Effector memory CD4-positive, alpha-beta T cell (primary cell): ENCODE measurements at regions not wholly inside any gene's neighbourhood (a gene's known extent, or its start where the extent isn't known, plus 50 kb on each side); places are given as distances from the start of the nearest gene placed in this dataset.

ENCODE experiments used
- DNase-seq, 3 donors: peaks; one replicate each; pipeline ENCODE4 v3.0.0-alpha.2; 2020
- H3K27ac ChIP-seq: 2 replicates; pipeline ENCODE4 v1.7.0; 2013; ENCODE audit warnings: mild to moderate bottlenecking, low read length, moderate library complexity; ENCODE audit not compliant: insufficient read depth, poor library complexity, severe bottlenecking
- H3K27me3 ChIP-seq: replicated peaks from 2 replicates; pipeline ENCODE4 v1.7.0; 2013; ENCODE audit warnings: mild to moderate bottlenecking, low read length; ENCODE audit not compliant: insufficient read depth, control insufficient read depth, poor library complexity, severe bottlenecking
- H3K36me3 ChIP-seq: 2 replicates; pipeline ENCODE4 v1.7.0; 2013; ENCODE audit warnings: mild to moderate bottlenecking, low read length, moderate library complexity; ENCODE audit not compliant: control insufficient read depth, insufficient read depth
- H3K4me1 ChIP-seq: 2 replicates; pipeline ENCODE4 v1.7.0; 2013; ENCODE audit warnings: low read length, mild to moderate bottlenecking; ENCODE audit not compliant: control insufficient read depth, insufficient read depth, poor library complexity, severe bottlenecking
- H3K4me3 ChIP-seq: 2 replicates; pipeline ENCODE4 v1.7.0; 2013; ENCODE audit warnings: low read length, low read depth, mild to moderate bottlenecking; ENCODE audit not compliant: insufficient read depth, poor library complexity, severe bottlenecking
- H3K9me3 ChIP-seq: 2 replicates; pipeline ENCODE4 v1.7.0; 2013; ENCODE audit warnings: mild to moderate bottlenecking, low read length, moderate library complexity; ENCODE audit not compliant: control insufficient read depth

- no peak overlapping the region for H3K27ac ChIP-seq
- DNase-seq = no peak
- no peaks in the 10 kb centered on the region for H3K9me3 ChIP-seq
- H3K4me1 ChIP-seq = no peaks in the 10 kb centered on the region
- no peaks in the 10 kb centered on the region for H3K36me3 ChIP-seq
- H3K27me3 ChIP-seq = no peaks in the 10 kb centered on the region
- no peak overlapping the region for H3K4me3 ChIP-seq
These were observed 205.9 kb downstream of the IKZF2 start for GRCh38 chr2:212945526-212945925.

DNA sequence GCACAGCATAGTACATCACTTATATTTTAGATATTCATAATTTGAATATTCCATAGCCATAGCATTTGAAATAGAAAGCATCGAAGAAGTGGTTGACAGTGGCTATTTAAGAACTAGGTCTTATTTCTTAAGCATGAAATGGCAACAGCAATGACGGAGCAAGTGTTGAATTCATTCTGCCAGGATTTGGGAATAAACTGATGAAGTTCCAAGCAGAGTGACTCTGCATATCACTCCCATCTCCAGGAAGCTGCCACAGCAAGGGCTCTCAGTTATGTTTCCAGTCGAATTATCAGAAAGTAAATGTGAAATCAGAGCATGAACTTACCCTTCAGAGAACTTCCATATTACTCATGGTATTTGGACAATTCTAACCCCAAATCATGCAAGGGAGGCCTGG is 208.1 kb downstream of the IKZF2 start:
- no peak for DNase-seq
- Histone ChIP-seq H3K9me3 (no peaks in the 10 kb centered on the region), H3K4me1 (no peaks in the 10 kb centered on the region)

GRCh38 chr2:212941361-212941760 is 210.1 kb downstream of the IKZF2 start:
- no peaks in the 10 kb centered on the region for H3K4me1 ChIP-seq
- H3K36me3 ChIP-seq = no peaks in the 10 kb centered on the region
- no peak overlapping the region for H3K27ac ChIP-seq
- no peaks in the 10 kb centered on the region for H3K27me3 ChIP-seq
- no peak overlapping the region for H3K4me3 ChIP-seq
- no peak for DNase-seq
- H3K9me3 ChIP-seq = no peaks in the 10 kb centered on the region

More for the DNA sequence above, 208.1 kb downstream of the IKZF2 start:
- no peaks in the 10 kb centered on the region for H3K27me3 ChIP-seq
- H3K27ac ChIP-seq = no peak overlapping the region
- no peak overlapping the region for H3K4me3 ChIP-seq
- no peaks in the 10 kb centered on the region for H3K36me3 ChIP-seq

DNA sequence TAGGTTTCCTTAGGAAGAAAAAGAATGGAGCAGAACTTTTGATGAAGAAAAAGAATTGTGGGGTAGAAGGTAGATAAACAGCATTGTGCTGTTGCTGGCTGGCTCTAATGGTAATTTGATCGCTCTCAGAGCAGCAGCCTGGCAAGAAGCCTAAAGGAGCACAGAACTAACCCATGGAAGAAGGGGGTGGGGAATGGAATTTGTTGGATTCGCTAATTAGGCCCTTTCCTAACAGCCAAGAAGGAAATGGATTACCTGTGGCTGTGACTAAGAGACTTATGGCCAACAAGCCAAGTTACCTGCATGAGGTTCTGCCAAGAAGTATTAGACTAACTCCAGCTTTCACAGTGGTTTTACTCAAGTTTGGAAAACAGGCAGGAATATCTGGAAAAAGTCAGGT is 210.6 kb downstream of the IKZF2 start:
- no peaks in the 10 kb centered on the region for H3K27me3 ChIP-seq
- H3K36me3 ChIP-seq = no peaks in the 10 kb centered on the region
- no peak for DNase-seq
- no peak overlapping the region for H3K27ac ChIP-seq
- no peak overlapping the region for H3K4me3 ChIP-seq
- no peaks in the 10 kb centered on the region for H3K4me1 ChIP-seq
- H3K9me3 ChIP-seq = no peaks in the 10 kb centered on the region

DNA sequence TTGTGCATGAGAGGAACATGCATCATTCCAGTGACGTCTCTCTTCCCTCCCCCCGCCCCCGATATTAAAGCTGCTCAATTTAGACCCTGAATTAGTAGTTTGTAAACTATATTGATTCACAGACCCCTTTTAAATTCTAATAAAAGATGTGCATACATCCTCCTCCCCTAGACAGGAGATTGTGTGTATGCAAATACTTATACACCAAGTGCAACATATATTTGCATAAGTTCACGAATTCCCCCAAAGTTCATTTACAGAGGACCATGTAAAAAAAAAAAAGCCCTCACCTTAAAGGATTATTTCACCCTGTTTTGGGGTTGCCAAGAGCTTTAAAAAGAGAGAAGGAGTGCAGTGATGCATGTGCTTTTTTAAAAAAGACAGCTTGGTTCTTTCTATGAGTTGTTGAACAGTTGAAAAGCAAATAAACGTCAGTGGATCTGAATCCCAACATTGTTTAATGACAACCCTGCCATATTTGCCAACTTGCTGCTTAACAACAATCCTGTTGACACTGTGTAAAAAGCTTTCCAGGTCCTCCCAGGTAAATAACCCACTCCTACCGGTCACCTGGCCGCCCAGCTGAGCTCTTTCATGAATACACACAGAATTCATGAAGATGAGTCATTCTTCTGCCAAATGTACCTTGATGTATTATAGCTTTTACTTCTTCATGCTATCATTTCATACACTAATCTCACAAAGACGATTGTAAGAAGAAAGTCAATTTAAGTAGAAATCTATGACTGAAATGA is 211.5 kb downstream of the IKZF2 start:
- Histone ChIP-seq H3K27me3 (no peaks in the 10 kb centered on the region), H3K36me3 (no peaks in the 10 kb centered on the region), H3K9me3 (no peaks in the 10 kb centered on the region), H3K4me3 (no peak overlapping the region), H3K4me1 (no peaks in the 10 kb centered on the region), H3K27ac (no peak overlapping the region)
- DNase-seq = no peak

DNA sequence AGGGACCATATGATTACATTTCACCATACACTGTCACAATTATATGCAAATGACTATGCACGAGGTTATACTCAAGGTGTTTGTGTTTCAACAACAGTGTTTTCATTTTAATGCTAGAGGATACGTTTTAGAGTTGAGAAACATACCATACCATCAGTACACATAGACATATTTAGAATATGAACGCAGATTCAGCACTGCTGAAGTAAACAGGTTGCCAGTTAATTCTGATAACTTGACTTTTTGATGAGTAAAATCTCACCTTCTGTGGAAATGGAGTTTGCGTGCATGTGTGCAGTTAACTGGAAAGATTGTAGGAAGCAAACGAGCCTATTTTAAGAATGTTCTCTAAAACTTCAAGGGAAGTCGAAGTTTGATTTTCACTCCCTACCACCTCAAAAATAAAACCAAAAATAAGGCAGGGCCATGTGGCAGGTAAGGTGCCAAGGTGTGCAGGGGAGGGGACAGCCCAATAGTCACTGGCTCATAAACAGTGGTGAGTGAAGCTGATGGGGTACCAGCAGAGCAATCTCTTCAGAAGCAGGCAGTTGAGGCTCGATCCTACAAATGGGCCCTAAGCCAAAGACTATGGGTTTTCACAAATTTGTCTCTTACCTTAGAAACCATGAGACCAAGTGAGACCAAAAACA is 213.1 kb downstream of the IKZF2 start:
- Histone ChIP-seq H3K27me3 (no peaks in the 10 kb centered on the region), H3K27ac (no peak overlapping the region), H3K4me1 (no peaks in the 10 kb centered on the region), H3K4me3 (no peak overlapping the region), H3K36me3 (no peaks in the 10 kb centered on the region), H3K9me3 (no peaks in the 10 kb centered on the region)
- DNase-seq = no peak

DNA sequence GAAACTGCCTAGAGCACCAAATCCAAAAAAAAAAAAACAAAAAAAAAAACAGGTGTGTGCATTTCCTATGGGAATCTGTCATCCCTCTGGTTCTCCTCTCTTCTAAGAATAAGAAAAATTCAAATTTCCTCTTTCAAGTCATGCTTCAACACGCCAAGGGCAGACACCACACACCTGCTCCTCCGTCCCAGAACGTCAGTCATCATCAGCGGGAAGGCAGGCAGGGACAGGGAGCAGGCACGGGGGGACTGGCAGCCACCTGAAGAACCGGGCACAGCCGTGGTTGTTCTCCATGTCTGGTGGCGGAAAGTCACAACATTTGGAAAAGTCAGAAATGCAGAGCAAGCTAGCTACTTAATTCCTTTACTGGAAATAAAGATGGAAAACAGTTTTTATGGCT is 214.8 kb downstream of the IKZF2 start:
- H3K4me1 ChIP-seq = no peaks in the 10 kb centered on the region
- H3K4me3 ChIP-seq = no peak overlapping the region
- H3K9me3 ChIP-seq = no peaks in the 10 kb centered on the region
- no peak for DNase-seq
- no peak overlapping the region for H3K27ac ChIP-seq
- no peaks in the 10 kb centered on the region for H3K27me3 ChIP-seq
- no peaks in the 10 kb centered on the region for H3K36me3 ChIP-seq

DNA sequence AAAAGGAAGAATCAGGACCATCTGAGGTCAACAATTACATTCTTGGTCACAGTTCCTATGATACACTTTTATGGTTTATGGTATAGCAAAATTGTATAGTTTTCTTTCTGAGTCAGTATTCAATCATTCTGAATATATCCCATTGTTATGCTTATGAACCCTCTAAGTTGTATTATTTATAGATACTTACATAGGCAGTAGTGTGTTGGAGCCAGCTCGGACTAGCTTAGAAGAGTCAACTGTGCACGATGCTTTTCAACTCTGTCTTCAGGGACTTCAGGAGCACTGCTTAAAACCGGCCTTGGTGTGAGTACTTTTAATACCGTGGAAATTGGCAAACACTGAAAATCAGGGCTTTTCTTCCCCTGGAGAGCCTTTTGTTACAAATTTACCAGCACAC is 215.7 kb downstream of the IKZF2 start:
- H3K4me3 ChIP-seq = no peak overlapping the region
- DNase-seq = no peak
- H3K27me3 ChIP-seq = no peaks in the 10 kb centered on the region
- no peaks in the 10 kb centered on the region for H3K9me3 ChIP-seq
- H3K27ac ChIP-seq = no peak overlapping the region
- H3K36me3 ChIP-seq = no peaks in the 10 kb centered on the region
- no peaks in the 10 kb centered on the region for H3K4me1 ChIP-seq

GRCh38 chr2:212931271-212931670 is 220.1 kb downstream of the IKZF2 start:
- no peak overlapping the region for H3K4me3 ChIP-seq
- no peaks in the 10 kb centered on the region for H3K36me3 ChIP-seq
- H3K4me1 ChIP-seq = no peaks in the 10 kb centered on the region
- DNase-seq = no peak
- no peaks in the 10 kb centered on the region for H3K27me3 ChIP-seq
- no peak overlapping the region for H3K27ac ChIP-seq
- no peaks in the 10 kb centered on the region for H3K9me3 ChIP-seq

DNA sequence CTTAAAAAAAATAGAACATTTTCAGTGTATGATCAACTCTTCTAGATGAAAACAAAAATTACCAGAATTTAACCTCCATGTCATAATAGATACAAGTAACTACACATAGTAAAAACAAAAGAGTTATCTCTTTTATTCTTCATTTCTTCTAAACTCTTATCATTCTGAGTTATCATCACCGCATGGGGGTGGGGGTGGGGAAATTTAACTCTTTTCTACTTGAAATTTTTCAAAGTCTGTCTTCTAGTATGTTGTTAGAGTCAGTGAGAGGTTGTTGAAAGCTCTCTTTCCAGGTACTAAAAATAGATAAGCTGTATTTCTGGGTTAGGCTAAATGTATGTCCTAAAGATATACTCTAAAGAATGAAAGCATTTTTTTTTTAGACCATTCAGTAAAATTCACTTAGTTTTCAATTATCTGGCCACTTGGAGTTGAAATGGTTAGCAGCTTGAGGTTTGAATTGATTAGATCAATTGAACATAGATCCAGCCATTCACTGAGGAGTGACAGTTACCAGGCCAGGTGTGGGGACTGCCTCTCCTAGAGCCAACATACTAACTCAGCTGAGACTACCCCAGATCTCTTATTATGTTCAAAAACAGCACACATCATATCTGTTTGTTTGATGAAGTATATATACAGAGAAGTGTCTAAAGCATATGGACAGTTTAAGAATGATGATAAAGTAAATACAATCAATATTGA is 220.7 kb downstream of the IKZF2 start:
- no peaks in the 10 kb centered on the region for H3K4me1 ChIP-seq
- no peaks in the 10 kb centered on the region for H3K27me3 ChIP-seq
- no peaks in the 10 kb centered on the region for H3K36me3 ChIP-seq
- H3K4me3 ChIP-seq = no peak overlapping the region
- H3K27ac ChIP-seq = no peak overlapping the region
- no peaks in the 10 kb centered on the region for H3K9me3 ChIP-seq
- no peak for DNase-seq
